CD4-positive, alpha-beta T cell treated with Interleukin-4 for 4 hours (primary cell): ENCODE measurements at regions not wholly inside any gene's neighbourhood (a gene's known extent, or its start where the extent isn't known, plus 50 kb on each side); places are given as distances from the start of the nearest gene placed in this dataset.

ENCODE experiments used
- DNase-seq: peaks from one replicate; pipeline ENCODE4 v3.0.0-alpha.2; 2020

GRCh38 chr16:55938126-55938525 is 63.0 kb upstream of the CES5A start:
- DNase-seq, result no peak

- DNase-seq, result no peak
These were observed 57.9 kb upstream of the CES5A start for GRCh38 chr16:55933038-55933437.

- DNase-seq, result no peak
These were observed 54.9 kb upstream of the CES5A start for GRCh38 chr16:55930036-55930435.

- no peak for DNase-seq
These were observed 54.0 kb upstream of the CES5A start for GRCh38 chr16:55929181-55929580.

GRCh38 chr16:55925242-55925641 is 50.1 kb upstream of the CES5A start:
- DNase-seq, result no peak
